ENCODE measurements at regions not wholly inside any gene's neighbourhood (a gene's known extent, or its start where the extent isn't known, plus 50 kb on each side); places are given as distances from the start of the nearest gene placed in this dataset.

DNA sequence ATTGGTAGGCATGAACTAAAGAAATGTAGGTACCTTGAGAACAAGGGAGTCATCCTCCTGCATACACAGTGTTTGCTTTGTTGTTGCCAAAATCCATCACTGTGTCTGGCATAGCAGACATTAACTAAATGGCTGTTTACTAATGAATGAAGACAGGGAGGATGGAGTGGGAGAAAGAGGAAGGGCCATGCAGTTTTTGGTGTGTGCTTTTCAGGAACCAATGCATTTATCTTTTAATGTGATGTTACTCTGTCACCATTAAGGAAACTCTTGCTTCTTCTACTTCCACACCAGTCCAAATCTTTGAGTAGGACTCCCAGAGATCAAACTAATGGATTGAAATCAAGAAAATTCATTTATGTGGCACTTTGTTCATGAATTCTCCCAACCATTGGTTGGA, 55.6 kb upstream of the DUSP10 start:
- no peak overlapping the region for H3K18ac ChIP-seq (ENCODE audit: insufficient read length, low read depth, low read length)
- Mint-ChIP-seq H3K9me3 (peaks cover 0 to 3% of the 10 kb centered on the region in 2 experiments; a peak in 1 of 5 replicates), H3K4me3 (no peak overlapping the region), H3K4me1 (peaks cover 8 to 16% of the 10 kb centered on the region in 2 experiments), H3K27ac (no peak overlapping the region), H3K36me3 (ENCODE audit: insufficient read depth in 1 of 3, low read depth in 3 of 3) (no peaks in the 10 kb centered on the region), H3K27me3 (ENCODE audit: low read depth) (no peaks in the 10 kb centered on the region)
- no peak overlapping the region for H3K9ac ChIP-seq (ENCODE audit: extremely low read depth, insufficient read length, low read length)
- no peak overlapping the region for H4K5ac ChIP-seq (ENCODE audit: insufficient read length, low read depth, low read length)
- no peaks in the 10 kb centered on the region for H3K9me3 ChIP-seq (ENCODE audit: control insufficient read depth, low read depth, low read length)
- no peak overlapping the region for H3K14ac ChIP-seq (ENCODE audit: insufficient read depth, low read length)
- no peak overlapping the region for H2BK120ac ChIP-seq (ENCODE audit: low read depth, low read length, poor library complexity, severe bottlenecking)
- no peak for DNase-seq
- H3K79me1 ChIP-seq (ENCODE audit: insufficient read depth, low read depth, low read length, poor library complexity, severe bottlenecking) = no peaks in the 10 kb centered on the region
- no peaks in the 10 kb centered on the region for H3K23me2 ChIP-seq (ENCODE audit: insufficient read length, low read depth, low read length, poor library complexity, severe bottlenecking)
- H2AK5ac ChIP-seq (ENCODE audit: insufficient read length, low read length) = no peak overlapping the region
- no peaks in the 10 kb centered on the region for H3K79me2 ChIP-seq (ENCODE audit: insufficient read depth, low read length)
- TF ChIP-seq, protein P1, sequence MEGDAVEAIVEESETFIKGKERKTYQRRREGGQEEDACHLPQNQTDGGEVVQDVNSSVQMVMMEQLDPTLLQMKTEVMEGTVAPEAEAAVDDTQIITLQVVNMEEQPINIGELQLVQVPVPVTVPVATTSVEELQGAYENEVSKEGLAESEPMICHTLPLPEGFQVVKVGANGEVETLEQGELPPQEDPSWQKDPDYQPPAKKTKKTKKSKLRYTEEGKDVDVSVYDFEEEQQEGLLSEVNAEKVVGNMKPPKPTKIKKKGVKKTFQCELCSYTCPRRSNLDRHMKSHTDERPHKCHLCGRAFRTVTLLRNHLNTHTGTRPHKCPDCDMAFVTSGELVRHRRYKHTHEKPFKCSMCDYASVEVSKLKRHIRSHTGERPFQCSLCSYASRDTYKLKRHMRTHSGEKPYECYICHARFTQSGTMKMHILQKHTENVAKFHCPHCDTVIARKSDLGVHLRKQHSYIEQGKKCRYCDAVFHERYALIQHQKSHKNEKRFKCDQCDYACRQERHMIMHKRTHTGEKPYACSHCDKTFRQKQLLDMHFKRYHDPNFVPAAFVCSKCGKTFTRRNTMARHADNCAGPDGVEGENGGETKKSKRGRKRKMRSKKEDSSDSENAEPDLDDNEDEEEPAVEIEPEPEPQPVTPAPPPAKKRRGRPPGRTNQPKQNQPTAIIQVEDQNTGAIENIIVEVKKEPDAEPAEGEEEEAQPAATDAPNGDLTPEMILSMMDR (conservative IDR thresholded peaks at IDR 0.05) = no peak
- H2BK15ac ChIP-seq (ENCODE audit: low read depth, low read length) = no peak overlapping the region
- H3K4ac ChIP-seq (ENCODE audit: low read depth, low read length) = no peak overlapping the region
- H3T11ph ChIP-seq (ENCODE audit: low read length) = no peak overlapping the region
- H4K8ac ChIP-seq (replicated peaks; ENCODE audit: insufficient read length, low read depth, low read length) = no peak overlapping the region
- H3K56ac ChIP-seq (ENCODE audit: insufficient read length, low read depth, low read length) = no peak overlapping the region
- H4K91ac ChIP-seq (ENCODE audit: insufficient read length, low read depth, low read length) = no peak overlapping the region
- no peaks in the 10 kb centered on the region for H4K20me1 ChIP-seq (ENCODE audit: control insufficient read depth, insufficient read depth, insufficient read length)
- no peak overlapping the region for H2BK5ac ChIP-seq (ENCODE audit: insufficient read length, low read length)
- H3K27me3 ChIP-seq (ENCODE audit: insufficient read depth, low read length) = no peaks in the 10 kb centered on the region
- H2BK12ac ChIP-seq (ENCODE audit: insufficient read length, low read depth, low read length) = no peak overlapping the region
- H2BK20ac ChIP-seq (ENCODE audit: low read depth, low read length, poor library complexity, severe bottlenecking) = no peak overlapping the region
- no peak overlapping the region for H3K27ac ChIP-seq (ENCODE audit: insufficient read length, low read depth, low read length)
- no peak overlapping the region for H3K23ac ChIP-seq (ENCODE audit: insufficient read length, low read depth, low read length)
- no peak overlapping the region for H2AFZ ChIP-seq (ENCODE audit: low read length)
- no peak overlapping the region for H3K4me2 ChIP-seq (ENCODE audit: insufficient read depth, insufficient read length, low read length)
- no peaks in the 10 kb centered on the region for H3K4me1 ChIP-seq (ENCODE audit: insufficient read depth, low read length)
